ENCODE measurements at regions not wholly inside any gene's neighbourhood (a gene's known extent, or its start where the extent isn't known, plus 50 kb on each side); places are given as distances from the start of the nearest gene placed in this dataset.

DNA sequence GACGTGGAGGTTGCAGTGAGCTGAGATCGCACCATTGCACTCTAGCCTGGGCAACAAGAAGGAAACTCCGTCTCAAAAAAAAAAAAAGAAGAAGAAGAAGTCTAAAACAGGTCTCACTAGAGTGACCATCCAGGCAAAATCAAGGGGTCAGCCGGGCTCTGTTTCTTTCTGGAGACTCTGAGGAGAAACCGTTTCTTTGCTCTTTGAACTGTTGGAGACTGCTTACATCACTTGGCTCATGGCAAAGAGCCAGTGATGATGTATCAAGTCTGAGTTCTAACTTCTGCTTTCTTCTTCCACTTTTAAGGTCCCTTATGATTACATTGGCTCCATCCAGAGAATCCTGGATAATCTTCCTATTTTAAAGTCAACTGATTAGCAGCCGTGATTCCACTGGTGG is 306.8 kb downstream of the WDR11 start:
- Mint-ChIP-seq H3K4me1 (no peaks in the 10 kb centered on the region), H3K9me3 (ENCODE audit: insufficient read depth) (no peaks in the 10 kb centered on the region), H3K4me3 (no peak overlapping the region), H3K27me3 (peaks cover 3% of the 10 kb centered on the region), H3K27ac (no peak overlapping the region)
- Histone ChIP-seq H3K27ac (ENCODE audit: low read length in 2 of 2) (no peak overlapping the region), H3K4me2 (replicated peaks; ENCODE audit: low read depth, low read length, poor library complexity, severe bottlenecking) (no peak overlapping the region), H3K27me3 (replicated peaks in 1 of 4; ENCODE audit: control extremely low read depth in 1 of 4, control insufficient read depth in 3 of 4, insufficient read depth in 4 of 4, low read length in 3 of 4) (no peaks in the 10 kb centered on the region), H3K4me3 (ENCODE audit: control extremely low read depth in 1 of 5, extremely low read depth in 1 of 5, insufficient read depth in 1 of 5, low read depth in 2 of 5, low read length in 4 of 5) (no peak overlapping the region), H3K79me2 (ENCODE audit: control insufficient read depth, insufficient read depth, low read length) (no peaks in the 10 kb centered on the region), H3K9ac (ENCODE audit: low read length) (no peak overlapping the region), H3K36me3 (replicated peaks in 1 of 2; ENCODE audit: control extremely low read depth in 1 of 2, control insufficient read depth in 1 of 2, extremely low read depth in 1 of 2, insufficient read depth in 2 of 2, low read length in 1 of 2) (no peaks in the 10 kb centered on the region), H3K9me3 (ENCODE audit: control extremely low read depth in 1 of 3, control insufficient read depth in 2 of 3, insufficient read depth in 1 of 3, low read length in 2 of 3) (peaks cover 0 to 3% (median 0%) of the 10 kb centered on the region in 3 donors), H2AFZ (ENCODE audit: insufficient read depth, low read depth, low read length, poor library complexity, severe bottlenecking) (no peak overlapping the region), H4K20me1 (ENCODE audit: control insufficient read depth, insufficient read depth, low read length, poor library complexity, severe bottlenecking) (no peaks in the 10 kb centered on the region), H3K4me1 (ENCODE audit: control insufficient read depth in 2 of 2, insufficient read depth in 2 of 2, low read length in 2 of 2) (no peaks in the 10 kb centered on the region)
- WGBS (ENCODE audit: insufficient coverage): 27% methylated on average over 2 of the region's 6 CpGs
- ChIA-PET CTCF (no interaction called here), POLR2A (no interaction called here)
- no peak for ATAC-seq (ENCODE audit: low read depth)
- TF ChIP-seq CTCF (IDR thresholded peaks at IDR 0.05) (no peak), EZH2 (IDR thresholded peaks at IDR 0.05; ENCODE audit: borderline replicate concordance, insufficient read depth, low read depth, low read length, poor library complexity, severe bottlenecking) (no peak)
- DNase-seq: no peak
- intact Hi-C loops (cut with micrococcal nuclease): no loop called here

DNA sequence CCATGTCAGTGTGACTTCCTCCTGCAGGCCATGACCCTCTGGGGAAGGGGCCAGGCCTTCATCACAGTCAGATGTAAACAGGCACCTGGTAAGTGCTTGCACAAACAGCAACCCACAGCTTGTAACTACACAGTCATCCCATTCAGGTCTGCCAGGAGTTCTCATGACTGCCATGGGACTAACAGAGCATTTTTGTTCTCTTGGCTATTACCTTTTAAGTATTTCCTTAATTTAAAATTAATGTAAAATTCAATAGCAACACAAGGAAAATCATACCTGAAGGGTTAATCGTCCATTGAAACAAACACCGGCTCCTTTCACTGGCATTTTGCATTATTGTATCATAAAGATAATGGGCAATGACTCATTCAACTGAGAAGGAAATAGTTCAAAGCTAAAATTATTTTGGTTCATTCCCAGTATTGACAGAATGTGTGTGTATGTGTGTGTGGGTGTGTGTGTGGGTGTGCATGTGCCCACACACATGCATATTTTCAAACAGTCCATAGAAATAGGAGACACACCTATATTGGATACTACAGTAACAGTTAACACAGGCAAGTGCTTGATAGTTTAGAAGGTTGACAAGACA is 307.9 kb downstream of the WDR11 start:
- H3K27ac Mint-ChIP-seq: no peak overlapping the region
- WGBS (ENCODE audit: insufficient coverage): no CpG with 5 or more reads among the region's 2 CpGs
- H3K4me3 Mint-ChIP-seq: no peak overlapping the region
- ChIA-PET POLR2A (no interaction called here), CTCF (no interaction called here)
- ATAC-seq (ENCODE audit: low read depth) (no peak), DNase-seq (no peak)
- Histone ChIP-seq H3K9ac (ENCODE audit: low read length) (no peak overlapping the region), H3K4me3 (ENCODE audit: control extremely low read depth in 1 of 5, extremely low read depth in 1 of 5, insufficient read depth in 1 of 5, low read depth in 2 of 5, low read length in 4 of 5) (no peak overlapping the region), H3K79me2 (ENCODE audit: control insufficient read depth, insufficient read depth, low read length) (no peaks in the 10 kb centered on the region), H3K27ac (ENCODE audit: low read length in 2 of 2) (no peak overlapping the region), H3K4me2 (replicated peaks; ENCODE audit: low read depth, low read length, poor library complexity, severe bottlenecking) (no peak overlapping the region), H3K4me1 (ENCODE audit: control insufficient read depth in 2 of 2, insufficient read depth in 2 of 2, low read length in 2 of 2) (no peaks in the 10 kb centered on the region), H3K9me3 (ENCODE audit: control extremely low read depth in 1 of 3, control insufficient read depth in 2 of 3, insufficient read depth in 1 of 3, low read length in 2 of 3) (peaks cover 0 to 3% (median 0%) of the 10 kb centered on the region in 3 donors), H2AFZ (ENCODE audit: insufficient read depth, low read depth, low read length, poor library complexity, severe bottlenecking) (no peak overlapping the region), H3K36me3 (replicated peaks in 1 of 2; ENCODE audit: control extremely low read depth in 1 of 2, control insufficient read depth in 1 of 2, extremely low read depth in 1 of 2, insufficient read depth in 2 of 2, low read length in 1 of 2) (no peaks in the 10 kb centered on the region), H3K27me3 (replicated peaks in 1 of 4; ENCODE audit: control extremely low read depth in 1 of 4, control insufficient read depth in 3 of 4, insufficient read depth in 4 of 4, low read length in 3 of 4) (no peaks in the 10 kb centered on the region), H4K20me1 (ENCODE audit: control insufficient read depth, insufficient read depth, low read length, poor library complexity, severe bottlenecking) (no peaks in the 10 kb centered on the region)
- TF ChIP-seq EZH2 (IDR thresholded peaks at IDR 0.05; ENCODE audit: borderline replicate concordance, insufficient read depth, low read depth, low read length, poor library complexity, severe bottlenecking) (no peak), CTCF (IDR thresholded peaks at IDR 0.05) (no peak)
- peaks cover 3% of the 10 kb centered on the region for H3K27me3 Mint-ChIP-seq
- H3K4me1 Mint-ChIP-seq: no peaks in the 10 kb centered on the region
- intact Hi-C loops (cut with micrococcal nuclease): no loop called here
- H3K9me3 Mint-ChIP-seq (ENCODE audit: insufficient read depth): no peaks in the 10 kb centered on the region

All from B cell (primary cell).